ENCODE measurements at regions not wholly inside any gene's neighbourhood (a gene's known extent, or its start where the extent isn't known, plus 50 kb on each side); places are given as distances from the start of the nearest gene placed in this dataset.

GRCh38 chr5:54678737-54679136 lies 161.2 kb downstream of the SNX18 start:
- ChIA-PET CTCF (no interaction called here), POLR2A (no interaction called here)
- TF ChIP-seq CTCF (IDR thresholded peaks at IDR 0.05; ENCODE audit: insufficient read depth, low read length, missing control alignments): no peak
- no peak overlapping the region for H3K4me3 ChIP-seq (ENCODE audit: low read depth, low read length)
- DNase-seq (ENCODE audit: low read depth, low spot score): no peak

DNA sequence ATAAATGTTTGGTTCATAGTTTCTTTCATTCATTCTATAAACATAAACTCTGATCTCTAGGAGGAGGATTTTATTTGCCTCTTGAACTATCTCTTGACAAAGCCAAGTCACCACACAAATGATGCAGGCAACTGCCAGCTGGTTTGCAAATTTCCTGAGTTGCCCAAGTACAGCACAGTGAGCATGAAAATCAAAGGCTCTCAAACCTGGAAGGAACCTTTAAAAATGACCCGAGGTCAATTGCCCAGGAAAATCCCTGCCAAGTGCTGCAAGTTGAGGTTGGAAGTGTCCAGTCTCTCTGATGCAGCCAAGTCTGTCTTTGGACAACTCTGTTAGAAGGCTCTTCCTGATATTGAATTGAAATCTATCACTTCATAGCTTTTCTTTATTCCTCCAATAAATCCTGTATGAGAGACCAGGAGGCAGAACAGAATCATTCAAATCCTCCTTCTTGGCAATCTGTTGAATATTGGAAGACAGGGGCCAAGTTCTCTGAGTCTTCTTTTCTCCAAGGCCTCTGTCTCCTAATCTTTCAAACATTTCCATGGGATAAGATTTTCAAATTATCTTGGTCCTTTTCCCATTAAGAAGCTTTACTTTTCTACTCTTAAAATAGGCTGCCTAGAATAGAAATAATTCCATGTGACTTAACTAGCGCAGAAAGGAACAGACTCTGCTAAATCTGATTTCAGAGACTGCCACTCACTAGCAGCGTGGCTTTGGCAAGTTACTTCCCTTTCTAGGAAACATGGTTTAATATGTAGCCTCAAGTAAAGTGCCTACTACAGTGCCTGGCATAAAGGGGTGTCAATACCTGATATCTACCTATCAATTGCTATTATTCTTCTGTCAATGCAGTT lies 159.2 kb downstream of the SNX18 start:
- DNase-seq (ENCODE audit: low read depth, low spot score): no peak

DNA sequence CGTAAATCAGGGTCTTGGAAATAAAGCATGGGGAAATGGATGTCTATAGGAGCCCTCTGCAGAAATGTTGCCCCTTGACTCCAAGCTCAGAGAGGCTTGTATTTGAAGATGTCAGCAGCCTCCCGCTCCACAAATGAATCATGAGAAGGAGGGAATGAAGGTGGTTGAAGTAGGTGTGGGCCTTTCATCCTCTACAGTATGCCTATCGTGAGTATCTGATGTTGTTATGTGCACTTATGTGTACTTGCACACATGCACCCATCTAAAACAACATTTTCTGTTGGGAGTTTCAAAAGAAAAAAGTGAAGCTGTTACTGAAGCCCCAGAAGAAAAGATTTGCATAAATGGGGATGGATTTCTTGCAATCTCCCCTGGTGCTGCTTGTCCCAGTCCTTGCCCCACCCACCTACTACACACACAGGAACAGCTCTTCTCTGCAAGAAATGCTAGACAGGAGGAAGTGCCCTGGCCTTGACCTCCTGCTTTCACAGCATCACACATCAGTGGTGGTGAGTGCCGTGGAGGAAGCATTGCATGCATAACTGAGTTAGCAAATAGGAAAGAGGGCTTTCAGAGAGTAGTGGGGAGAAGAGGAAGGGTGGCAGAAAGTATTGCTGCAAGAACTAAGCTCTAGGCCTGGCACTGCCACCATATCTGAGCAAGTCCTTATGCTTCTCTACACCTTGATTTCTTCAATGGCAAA lies 156.1 kb downstream of the SNX18 start:
- no peak for DNase-seq (ENCODE audit: low read depth, low spot score)
- no peak for TF ChIP-seq CTCF (IDR thresholded peaks at IDR 0.05; ENCODE audit: insufficient read depth, low read length, missing control alignments)
- no peak overlapping the region for H3K4me3 ChIP-seq (ENCODE audit: low read depth, low read length)
- ChIA-PET POLR2A (no interaction called here), CTCF (no interaction called here)

More for the DNA sequence above, 159.2 kb downstream of the SNX18 start:
- ChIA-PET CTCF (interaction anchor here (1.9 kb wide), 1 partner anchor 191 kb away, joined by 4 read pairs; no protein-coding TSS in a partner anchor), POLR2A (no interaction called here)
- H3K4me3 ChIP-seq (ENCODE audit: low read depth, low read length): no peak overlapping the region
- TF ChIP-seq CTCF (IDR thresholded peaks at IDR 0.05; ENCODE audit: insufficient read depth, low read length, missing control alignments): no peak

DNA sequence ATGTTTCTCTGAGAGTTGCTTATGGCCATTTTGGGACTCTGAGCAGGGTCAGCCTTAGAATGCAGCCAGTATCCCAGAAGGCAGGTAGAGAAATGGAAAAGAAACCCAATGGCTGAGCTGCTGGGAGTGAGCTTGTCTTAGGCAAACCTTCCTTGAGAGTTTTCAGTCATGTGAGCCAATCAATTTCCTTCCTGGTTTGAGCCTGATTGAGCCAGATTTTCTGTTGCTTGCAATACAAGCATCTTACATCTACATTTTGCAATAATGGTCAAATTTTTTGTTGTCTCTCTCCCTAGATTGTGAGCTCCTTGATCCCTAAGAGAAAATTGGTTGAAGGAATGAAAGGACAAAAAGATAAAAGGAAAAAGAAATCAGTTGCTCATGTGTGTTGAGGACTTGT lies 155.3 kb downstream of the SNX18 start:
- POLR2A ChIA-PET: no interaction called here
- no peak overlapping the region for H3K4me3 ChIP-seq (ENCODE audit: low read depth, low read length)
- TF ChIP-seq CTCF (IDR thresholded peaks at IDR 0.05; ENCODE audit: insufficient read depth, low read length, missing control alignments): no peak
- DNase-seq (ENCODE audit: low read depth, low spot score): no peak
- CTCF ChIA-PET: no interaction called here

DNA sequence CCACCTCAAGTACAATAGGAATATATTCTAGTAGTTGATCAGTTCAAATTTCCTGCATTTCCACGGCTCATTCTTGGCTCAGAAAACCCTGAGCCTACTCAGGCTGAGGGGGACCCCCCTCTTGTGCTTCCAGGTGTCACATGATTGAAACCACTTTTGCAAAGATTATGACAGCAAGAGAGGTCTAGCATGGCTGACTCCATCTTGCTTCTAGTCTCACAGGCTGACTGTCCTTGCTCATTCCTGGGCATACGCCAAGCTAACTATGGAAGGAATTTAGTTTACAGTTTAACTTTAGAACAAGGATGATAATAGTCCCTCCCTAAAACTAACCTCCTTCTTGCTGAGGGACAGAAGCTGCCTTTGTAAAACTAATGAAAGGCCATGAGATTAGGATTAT lies 154.1 kb downstream of the SNX18 start:
- CTCF ChIA-PET: no interaction called here
- POLR2A ChIA-PET: no interaction called here
- TF ChIP-seq CTCF (IDR thresholded peaks at IDR 0.05; ENCODE audit: insufficient read depth, low read length, missing control alignments): no peak
- DNase-seq (ENCODE audit: low read depth, low spot score): no peak
- H3K4me3 ChIP-seq (ENCODE audit: low read depth, low read length): no peak overlapping the region

- DNase-seq (ENCODE audit: low read depth, low spot score): no peak
These were observed 153.6 kb downstream of the SNX18 start for GRCh38 chr5:54671111-54671531.

More at GRCh38 chr5:54671111-54671531, 153.6 kb downstream of the SNX18 start:
- ChIA-PET CTCF (no interaction called here), POLR2A (no interaction called here)
- H3K4me3 ChIP-seq (ENCODE audit: low read depth, low read length): no peak overlapping the region
- TF ChIP-seq CTCF (IDR thresholded peaks at IDR 0.05; ENCODE audit: insufficient read depth, low read length, missing control alignments): no peak
